Smooth muscle cell (in vitro differentiated cells): ENCODE measurements at regions not wholly inside any gene's neighbourhood (a gene's known extent, or its start where the extent isn't known, plus 50 kb on each side); places are given as distances from the start of the nearest gene placed in this dataset.

Source experiments
- DNase-seq: peaks from one replicate; lab custom pipeline; 2025; ENCODE audit not compliant: unreplicated experiment; lab: John Stamatoyannopoulos, UW
- H2AFZ ChIP-seq: fragments of 200-600 bp; sonication (generic); 2 replicates; pipeline ENCODE4 v1.6.0; 2016; ENCODE audit warnings: antibody characterized with exemption, low read depth, mild to moderate bottlenecking
- H3F3A ChIP-seq: fragments of 200-600 bp; sonication (generic); 2 replicates; pipeline ENCODE4 v1.6.0; 2017; ENCODE audit warnings: antibody characterized with exemption, low read depth
- H3K27ac ChIP-seq: fragments of 200-600 bp; sonication (generic); 2 replicates; pipeline ENCODE4 v1.5.1; 2016; ENCODE audit warnings: low read depth, mild to moderate bottlenecking
- H3K27me3 ChIP-seq: fragments of 200-600 bp; sonication (generic); 2 replicates; pipeline ENCODE4 v1.6.1; 2016; ENCODE audit warnings: low read depth, mild to moderate bottlenecking
- H3K36me3 ChIP-seq: fragments of 200-600 bp; sonication (generic); 2 replicates; pipeline ENCODE4 v1.5.1; 2016; ENCODE audit warnings: low read depth
- H3K4me1 ChIP-seq: fragments of 200-600 bp; sonication (generic); 2 replicates; pipeline ENCODE4 v1.5.1; 2016; ENCODE audit warnings: low read depth
- H3K4me2 ChIP-seq: fragments of 200-600 bp; sonication (generic); 2 replicates; pipeline ENCODE4 v1.6.0; 2016; ENCODE audit warnings: mild to moderate bottlenecking
- H3K4me3 ChIP-seq: fragments of 200-600 bp; sonication (generic); 2 replicates; pipeline ENCODE4 v1.5.1; 2016; ENCODE audit warnings: mild to moderate bottlenecking
- H3K79me2 ChIP-seq: fragments of 200-600 bp; sonication (generic); 2 replicates; pipeline ENCODE4 v1.6.0; 2016; ENCODE audit warnings: low read depth, mild to moderate bottlenecking
- H3K9ac ChIP-seq: fragments of 200-600 bp; sonication (generic); 2 replicates; pipeline ENCODE4 v1.6.0; 2016; ENCODE audit warnings: low read depth
- H3K9me3 ChIP-seq: fragments of 200-600 bp; sonication (generic); replicated peaks from 2 replicates; pipeline ENCODE4 v1.5.1; 2016; ENCODE audit warnings: low read depth
- H4K20me1 ChIP-seq: fragments of 200-600 bp; sonication (generic); 2 replicates; pipeline ENCODE4 v1.6.0; 2016; ENCODE audit warnings: low read depth
- CTCF ChIP-seq: fragments of 200-600 bp; sonication (generic); IDR thresholded peaks from 2 replicates; pipeline ENCODE4 v1.5.1; 2017; ENCODE audit warnings: borderline replicate concordance, mild to moderate bottlenecking, antibody characterized with exemption; ENCODE audit not compliant: insufficient read depth, poor library complexity, severe bottlenecking
- WGBS: methylation state at CpG from one replicate; pipeline ENCODE4 v1.1.7; 2016; ENCODE audit warnings: low lambda C conversion rate; 5-methylcytosine and 5-hydroxymethylcytosine counted together

DNA sequence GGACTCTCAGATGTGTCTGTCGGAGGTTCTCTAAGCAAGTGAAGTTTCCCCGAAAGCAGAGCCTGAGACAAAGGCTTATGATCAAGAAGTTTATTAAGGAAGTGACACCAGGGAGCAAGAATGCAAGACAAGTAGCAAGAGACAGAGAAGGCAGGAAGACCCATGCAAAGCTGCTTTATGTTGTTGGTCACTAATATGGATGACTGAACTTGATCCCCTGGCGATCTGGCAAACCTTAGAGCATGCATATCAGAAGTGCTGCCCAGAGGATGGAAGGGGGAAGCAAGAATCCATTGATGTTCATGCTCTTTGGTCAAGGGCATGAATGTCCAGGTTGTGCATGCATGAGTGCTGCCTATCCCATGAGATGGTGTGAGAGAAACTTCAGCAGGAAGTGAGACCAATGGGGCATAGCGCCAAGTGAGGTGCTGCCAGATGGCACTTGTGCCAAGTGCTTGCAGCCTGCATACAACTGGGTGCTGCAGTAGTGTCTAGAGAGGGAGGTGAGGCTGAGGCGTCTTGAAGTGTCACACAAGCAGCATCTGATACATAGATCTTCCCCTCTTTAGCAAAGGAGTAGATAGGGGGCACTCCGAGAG, 176.5 kb downstream of the SALL1 start:
- TF ChIP-seq CTCF: no peak
- Histone ChIP-seq H3K4me3 (no peak overlapping the region), H4K20me1 (no peaks in the 10 kb centered on the region), H3K9me3 (no peaks in the 10 kb centered on the region), H3K4me2 (peak overlapping the region; percentile 28), H3K27me3 (no peaks in the 10 kb centered on the region), H2AFZ (no peak overlapping the region), H3K27ac (no peak overlapping the region), H3K79me2 (no peaks in the 10 kb centered on the region), H3F3A (no peaks in the 10 kb centered on the region), H3K9ac (no peak overlapping the region), H3K36me3 (no peaks in the 10 kb centered on the region), H3K4me1 (no peaks in the 10 kb centered on the region)
- 80% methylated on average over 6 of the region's 6 CpGs for WGBS
- DNase-seq: no peak

DNA sequence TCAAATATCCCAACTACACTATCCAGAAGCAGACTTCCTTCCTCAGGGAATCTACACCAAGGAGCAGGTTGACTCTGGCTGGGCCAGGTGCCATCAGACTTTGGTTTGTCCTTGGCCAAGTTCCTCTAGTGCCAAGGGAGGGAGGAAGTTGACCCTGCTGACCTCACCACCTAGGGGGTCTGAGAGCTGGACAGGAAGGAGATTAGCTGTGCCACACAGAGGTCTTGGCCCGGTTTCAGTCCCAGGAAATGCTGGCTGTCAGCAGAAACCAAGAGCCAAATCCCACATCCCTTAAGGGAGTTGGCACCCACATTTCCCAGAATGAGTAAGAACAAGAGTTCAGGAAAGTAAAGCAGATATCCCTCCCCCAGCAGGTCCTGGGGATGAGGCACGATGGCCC, 178.2 kb downstream of the SALL1 start:
- H3K36me3 ChIP-seq: no peaks in the 10 kb centered on the region
- no peak overlapping the region for H3K4me3 ChIP-seq
- H2AFZ ChIP-seq: no peak overlapping the region
- no peak for TF ChIP-seq CTCF
- H3K9ac ChIP-seq: no peak overlapping the region
- H3K4me1 ChIP-seq: no peaks in the 10 kb centered on the region
- no peaks in the 10 kb centered on the region for H4K20me1 ChIP-seq
- H3K27ac ChIP-seq: no peak overlapping the region
- 85% methylated on average over 2 of the region's 2 CpGs for WGBS
- no peak for DNase-seq
- H3F3A ChIP-seq: no peaks in the 10 kb centered on the region
- H3K9me3 ChIP-seq: no peaks in the 10 kb centered on the region
- H3K27me3 ChIP-seq: no peaks in the 10 kb centered on the region
- no peaks in the 10 kb centered on the region for H3K79me2 ChIP-seq
- no peak overlapping the region for H3K4me2 ChIP-seq

GRCh38 chr16:50970281-50970680, 180.8 kb downstream of the SALL1 start:
- H2AFZ ChIP-seq: no peak overlapping the region
- no peaks in the 10 kb centered on the region for H3K9me3 ChIP-seq
- H3K79me2 ChIP-seq: no peaks in the 10 kb centered on the region
- H3F3A ChIP-seq: no peaks in the 10 kb centered on the region
- no peak overlapping the region for H3K4me2 ChIP-seq
- H3K4me1 ChIP-seq: no peaks in the 10 kb centered on the region
- H3K27me3 ChIP-seq: no peaks in the 10 kb centered on the region
- H3K9ac ChIP-seq: no peak overlapping the region
- no peaks in the 10 kb centered on the region for H4K20me1 ChIP-seq
- TF ChIP-seq CTCF: no peak
- WGBS: 96% methylated on average over 3 of the region's 3 CpGs
- H3K27ac ChIP-seq: no peak overlapping the region
- H3K4me3 ChIP-seq: no peak overlapping the region
- no peaks in the 10 kb centered on the region for H3K36me3 ChIP-seq
- no peak for DNase-seq
